ENCODE measurements at regions not wholly inside any gene's neighbourhood (a gene's known extent, or its start where the extent isn't known, plus 50 kb on each side); places are given as distances from the start of the nearest gene placed in this dataset.
A peak's percentile ranks its signal among the peaks of the same experiment; 100 is the strongest.

DNA sequence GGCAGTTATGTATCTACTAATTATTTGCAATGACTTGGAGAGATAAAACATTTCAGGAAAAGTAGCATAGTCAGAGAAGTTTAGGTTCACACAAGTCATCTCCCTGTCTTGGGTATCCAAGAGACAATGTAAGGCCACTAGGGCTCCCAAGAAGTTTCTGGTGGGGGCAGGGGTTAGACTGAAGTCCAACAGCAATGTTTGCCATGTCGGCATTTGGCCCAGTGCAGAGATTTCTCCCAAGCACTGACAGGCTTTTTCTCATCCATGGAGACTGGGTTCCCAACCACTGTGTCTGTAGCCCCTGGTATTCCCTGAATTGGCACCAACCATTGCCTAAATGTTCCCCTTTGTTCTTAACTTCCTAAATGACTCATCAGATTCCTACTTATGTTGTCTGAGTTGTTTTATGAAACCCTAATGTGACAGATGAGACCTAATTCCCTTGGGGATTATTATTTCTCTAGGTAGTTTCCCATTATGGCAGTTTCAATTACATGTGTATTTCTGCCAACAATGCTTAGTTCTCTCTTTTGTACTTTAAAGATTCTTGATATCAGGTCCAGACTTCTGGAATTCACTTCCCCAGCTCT, 103.6 kb upstream of the EGFLAM start:
- H3K9me3 ChIP-seq = no peaks in the 10 kb centered on the region
- 45 to 63% methylated on average over 1 of the region's 1 CpG for WGBS, 2 donors
- ATAC-seq = no peak
- FAIRE-seq = no peak
- DNase-seq = no peak
- TF ChIP-seq, protein P1, sequence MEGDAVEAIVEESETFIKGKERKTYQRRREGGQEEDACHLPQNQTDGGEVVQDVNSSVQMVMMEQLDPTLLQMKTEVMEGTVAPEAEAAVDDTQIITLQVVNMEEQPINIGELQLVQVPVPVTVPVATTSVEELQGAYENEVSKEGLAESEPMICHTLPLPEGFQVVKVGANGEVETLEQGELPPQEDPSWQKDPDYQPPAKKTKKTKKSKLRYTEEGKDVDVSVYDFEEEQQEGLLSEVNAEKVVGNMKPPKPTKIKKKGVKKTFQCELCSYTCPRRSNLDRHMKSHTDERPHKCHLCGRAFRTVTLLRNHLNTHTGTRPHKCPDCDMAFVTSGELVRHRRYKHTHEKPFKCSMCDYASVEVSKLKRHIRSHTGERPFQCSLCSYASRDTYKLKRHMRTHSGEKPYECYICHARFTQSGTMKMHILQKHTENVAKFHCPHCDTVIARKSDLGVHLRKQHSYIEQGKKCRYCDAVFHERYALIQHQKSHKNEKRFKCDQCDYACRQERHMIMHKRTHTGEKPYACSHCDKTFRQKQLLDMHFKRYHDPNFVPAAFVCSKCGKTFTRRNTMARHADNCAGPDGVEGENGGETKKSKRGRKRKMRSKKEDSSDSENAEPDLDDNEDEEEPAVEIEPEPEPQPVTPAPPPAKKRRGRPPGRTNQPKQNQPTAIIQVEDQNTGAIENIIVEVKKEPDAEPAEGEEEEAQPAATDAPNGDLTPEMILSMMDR (IDR thresholded peaks at IDR 0.05) = no peak
- H3K36me3 ChIP-seq = no peaks in the 10 kb centered on the region
- no peak overlapping the region for H3K27ac ChIP-seq
- H3K4me3 ChIP-seq = no peak overlapping the region
- H3K4me1 ChIP-seq = no peaks in the 10 kb centered on the region
- no peaks in the 10 kb centered on the region for H3K27me3 ChIP-seq
- intact Hi-C loops (cut with DNase I) = no loop called here

DNA sequence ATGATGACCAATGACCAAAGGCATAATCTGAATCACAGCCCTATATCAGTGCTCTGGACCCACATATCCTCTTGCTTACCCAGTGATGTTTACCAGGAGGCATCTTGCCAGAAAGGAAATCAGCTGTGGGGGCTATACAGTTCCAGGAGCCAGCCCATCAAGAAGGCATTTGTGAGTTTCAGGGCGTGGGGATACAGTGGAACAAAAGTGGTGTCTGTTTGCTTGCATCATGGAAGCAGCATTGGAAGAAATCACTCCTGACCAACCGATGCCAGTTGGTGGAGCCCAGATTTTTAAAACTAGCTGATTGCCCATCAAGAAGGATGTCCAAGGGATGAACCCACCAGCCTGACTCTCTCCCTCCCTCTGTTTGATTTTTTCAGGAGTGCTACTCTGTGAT, 106.5 kb upstream of the EGFLAM start:
- 56 to 67% methylated on average over 2 of the region's 2 CpGs for WGBS, 2 donors
- Histone ChIP-seq H3K4me1 (no peaks in the 10 kb centered on the region), H3K27me3 (no peaks in the 10 kb centered on the region), H3K4me3 (no peak overlapping the region), H3K9me3 (no peaks in the 10 kb centered on the region), H3K36me3 (no peaks in the 10 kb centered on the region), H3K27ac (no peak overlapping the region)
- ATAC-seq = no peak
- intact Hi-C loops (cut with DNase I) = no loop called here
- TF ChIP-seq, protein P1 (IDR thresholded peaks at IDR 0.05) = no peak
- FAIRE-seq = no peak
- no peak for DNase-seq

DNA sequence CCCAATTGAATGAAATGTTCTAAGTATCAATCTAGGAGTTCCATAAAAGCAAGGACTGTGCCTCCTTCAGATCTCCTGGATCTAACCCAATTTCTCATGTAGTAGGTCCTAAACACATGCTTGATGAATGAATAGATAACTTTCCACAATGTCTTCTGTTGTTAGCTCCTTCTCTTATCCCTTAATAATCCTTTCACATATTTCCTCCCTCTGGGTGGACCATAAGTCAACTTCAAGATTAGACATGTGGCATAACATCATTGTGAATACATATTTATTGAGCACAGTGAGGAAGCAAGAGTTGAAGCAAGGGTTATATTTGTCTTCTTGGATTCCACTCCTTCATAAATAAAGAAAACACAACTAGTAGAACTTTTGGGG, 108.6 kb upstream of the EGFLAM start:
- H3K27me3 ChIP-seq = no peaks in the 10 kb centered on the region
- no peak overlapping the region for H3K4me3 ChIP-seq
- H3K4me1 ChIP-seq = no peaks in the 10 kb centered on the region
- H3K27ac ChIP-seq = no peak overlapping the region
- H3K9me3 ChIP-seq = no peaks in the 10 kb centered on the region
- no peaks in the 10 kb centered on the region for H3K36me3 ChIP-seq
- intact Hi-C loops (cut with DNase I) = no loop called here
- ATAC-seq (no peak), FAIRE-seq (no peak), DNase-seq (no peak)
- TF ChIP-seq, protein P1 (IDR thresholded peaks at IDR 0.05) = no peak

DNA sequence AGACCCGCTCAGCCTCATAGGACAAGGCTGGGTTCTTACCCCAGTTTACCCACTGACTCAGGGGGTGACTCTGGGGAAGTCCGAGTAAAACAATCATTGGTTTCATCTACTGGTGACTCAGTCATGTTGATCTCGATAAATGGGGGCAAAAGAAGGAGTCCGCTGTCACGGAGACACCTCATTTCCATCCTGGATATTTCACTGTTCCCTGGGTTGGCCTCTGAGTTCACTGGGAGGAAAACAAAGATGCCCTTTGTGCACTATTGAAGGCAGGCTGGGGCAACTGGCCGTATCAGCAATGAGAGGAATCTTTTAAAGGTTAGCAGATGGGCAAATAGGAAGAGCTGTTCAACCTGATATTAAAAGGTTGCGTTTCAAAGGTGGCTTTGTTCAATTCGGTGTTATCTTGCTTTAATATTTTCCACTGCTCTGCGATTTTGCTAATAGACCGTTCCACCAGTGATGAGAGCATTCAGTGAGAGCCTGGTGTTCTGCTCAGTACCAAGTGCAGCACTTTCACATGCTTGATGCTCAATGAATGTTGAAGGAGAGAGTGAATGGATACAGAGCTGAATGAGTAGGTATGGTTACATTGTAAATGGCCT, 110.2 kb upstream of the EGFLAM start:
- ATAC-seq = peak in 3 of 4 donors; percentile 30 to 64 (median 57)

DNA sequence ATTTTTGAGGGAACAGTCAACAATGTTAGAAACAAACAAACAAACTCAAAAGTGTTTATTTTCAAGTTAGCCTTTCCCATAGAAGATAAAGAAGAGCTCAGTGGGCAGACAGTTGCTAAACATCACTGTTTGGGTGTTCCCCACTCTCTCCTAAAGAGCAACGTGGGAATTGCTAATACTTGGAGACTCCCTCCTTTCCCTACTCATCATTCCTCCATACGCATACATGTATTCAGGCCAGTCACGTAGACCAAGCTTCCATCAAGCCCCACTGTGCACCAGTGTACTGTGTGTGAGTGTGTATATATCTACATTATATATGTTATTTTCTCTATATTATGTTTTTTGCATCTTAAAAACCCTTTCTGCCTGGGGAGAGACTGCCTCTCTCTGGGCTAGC, 115.0 kb upstream of the EGFLAM start:
- Histone ChIP-seq H3K27me3 (no peaks in the 10 kb centered on the region), H3K27ac (no peak overlapping the region), H3K4me1 (no peaks in the 10 kb centered on the region), H3K9me3 (no peaks in the 10 kb centered on the region), H3K4me3 (no peak overlapping the region), H3K36me3 (no peaks in the 10 kb centered on the region)
- ATAC-seq (no peak), FAIRE-seq (no peak), DNase-seq (no peak)
- WGBS, 2 donors = 71 to 73% methylated on average over 3 of the region's 3 CpGs
- intact Hi-C loops (cut with DNase I) = no loop called here
- TF ChIP-seq, protein P1 (IDR thresholded peaks at IDR 0.05) = no peak

More for the DNA sequence above, 110.2 kb upstream of the EGFLAM start:
- FAIRE-seq (no peak), DNase-seq (no peak)
- H3K4me1 ChIP-seq = no peaks in the 10 kb centered on the region
- H3K27me3 ChIP-seq = no peaks in the 10 kb centered on the region
- intact Hi-C loops (cut with DNase I) = no loop called here
- no peak overlapping the region for H3K27ac ChIP-seq
- 20 to 22% methylated on average over 10 of the region's 10 CpGs for WGBS, 2 donors
- no peak overlapping the region for H3K4me3 ChIP-seq
- H3K9me3 ChIP-seq = no peaks in the 10 kb centered on the region
- H3K36me3 ChIP-seq = no peaks in the 10 kb centered on the region
- TF ChIP-seq, protein P1 (IDR thresholded peaks at IDR 0.05) = no peak

All from pancreas (tissue), 10 donors.